GM23248 (cell line): ENCODE measurements at regions not wholly inside any gene's neighbourhood (a gene's known extent, or its start where the extent isn't known, plus 50 kb on each side); places are given as distances from the start of the nearest gene placed in this dataset.

Source experiments
- DNase-seq: peaks from one replicate; pipeline ENCODE4 v3.0.0-alpha.2; 2015
- H2AFZ ChIP-seq: fragments of 200-600 bp; sonication (generic); 2 replicates; pipeline ENCODE4 v1.6.1; 2016; ENCODE audit warnings: antibody characterized with exemption
- H3F3A ChIP-seq: fragments of 200-600 bp; sonication (generic); 2 replicates; pipeline ENCODE4 v1.6.1; 2016; ENCODE audit warnings: mild to moderate bottlenecking, antibody characterized with exemption, mixed run types; ENCODE audit not compliant: insufficient read depth
- H3K27ac ChIP-seq: fragments of 200-600 bp; sonication (generic); 2 replicates; pipeline ENCODE4 v1.5.1; 2016; ENCODE audit warnings: mild to moderate bottlenecking
- H3K27me3 ChIP-seq: fragments of 200-600 bp; sonication (generic); replicated peaks from 2 replicates; pipeline ENCODE4 v1.6.1; 2016; ENCODE audit warnings: mild to moderate bottlenecking; ENCODE audit not compliant: insufficient read depth
- H3K36me3 ChIP-seq: fragments of 200-600 bp; sonication (generic); 2 replicates; pipeline ENCODE4 v1.6.1; 2016; ENCODE audit warnings: low read depth, mild to moderate bottlenecking
- H3K4me1 ChIP-seq: fragments of 200-600 bp; sonication (generic); 2 replicates; pipeline ENCODE4 v1.6.1; 2016; ENCODE audit warnings: mild to moderate bottlenecking; ENCODE audit not compliant: insufficient read depth
- H3K4me2 ChIP-seq: fragments of 200-600 bp; sonication (generic); one replicate; pipeline ENCODE4 v1.6.1; 2016; ENCODE audit warnings: mild to moderate bottlenecking; ENCODE audit not compliant: unreplicated experiment
- H3K4me3 ChIP-seq: fragments of 200-600 bp; sonication (generic); 2 replicates; pipeline ENCODE4 v1.5.1; 2016; ENCODE audit warnings: mild to moderate bottlenecking
- H3K79me2 ChIP-seq: fragments of 200-600 bp; sonication (generic); 2 replicates; pipeline ENCODE4 v1.6.1; 2016; ENCODE audit warnings: mild to moderate bottlenecking; ENCODE audit not compliant: insufficient read depth
- H3K9ac ChIP-seq: fragments of 200-600 bp; sonication (generic); 2 replicates; pipeline ENCODE4 v1.6.1; 2016; ENCODE audit warnings: mild to moderate bottlenecking
- H3K9me2 ChIP-seq: fragments of 200-600 bp; sonication (generic); 2 replicates; pipeline ENCODE4 v1.6.1; 2016; ENCODE audit warnings: mixed run types, mild to moderate bottlenecking, moderate library complexity; ENCODE audit not compliant: insufficient read depth
- H3K9me3 ChIP-seq: fragments of 200-600 bp; sonication (generic); one replicate; pipeline ENCODE4 v1.6.1; 2017; ENCODE audit warnings: low read depth
- H4K20me1 ChIP-seq: fragments of 200-600 bp; sonication (generic); 2 replicates; pipeline ENCODE4 v1.6.0; 2016; ENCODE audit not compliant: insufficient read depth
- EZH2 ChIP-seq: fragments of 200-600 bp; sonication (generic); IDR thresholded peaks from 2 replicates; pipeline ENCODE4 v1.6.1; 2018; ENCODE audit warnings: antibody characterized with exemption, mild to moderate bottlenecking; ENCODE audit not compliant: insufficient read depth, poor library complexity, severe bottlenecking
- EZH2phosphoT487 ChIP-seq: fragments of 200-600 bp; sonication (generic); IDR thresholded peaks from 2 replicates; pipeline ENCODE4 v1.6.1; 2018; ENCODE audit warnings: antibody characterized with exemption, moderate library complexity, mild to moderate bottlenecking, low read depth; ENCODE audit not compliant: insufficient read depth
- WGBS, 2 experiments: methylation state at CpG; one replicate each; pipeline ENCODE4 v1.1.6; 2015 to 2017; ENCODE audit warnings: low lambda C conversion rate in 2 of 2, low coverage in 1 of 2; ENCODE audit errors: missing lambda C conversion rate in 2 of 2; 5-methylcytosine and 5-hydroxymethylcytosine counted together
- in situ Hi-C: fragments of 300-500 bp; cut with MboI; formaldehyde crosslinking; loops from 2 replicates; pipeline ENCODE4 v1.15.0; 2020

DNA sequence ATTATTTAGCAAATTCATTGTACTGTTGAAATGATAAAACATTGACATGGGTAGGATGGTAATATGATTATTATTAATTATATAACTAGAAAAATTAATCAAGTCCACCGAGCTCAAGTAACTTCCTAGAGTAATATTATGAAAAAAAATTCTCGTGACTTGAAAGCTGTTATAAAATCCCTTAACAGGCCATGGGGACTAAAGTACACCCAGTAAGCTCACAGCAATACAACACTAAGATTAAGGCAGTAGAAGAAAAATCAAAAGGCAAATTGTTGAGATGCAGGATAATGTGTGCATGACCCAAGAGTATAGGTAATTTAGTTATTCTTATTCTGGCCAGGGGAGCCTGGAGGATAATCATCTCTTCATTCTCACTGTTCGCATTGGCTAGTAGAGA, 162.6 kb upstream of the LRIG3 start:
- Histone ChIP-seq H3K27ac (no peak overlapping the region), H3K4me1 (peaks cover 34% of the 10 kb centered on the region)

GRCh38 chr12:59080101-59080500, 159.8 kb upstream of the LRIG3 start:
- TF ChIP-seq EZH2phosphoT487: no peak
- TF ChIP-seq EZH2: no peak
- 95 to 100% methylated on average over 1 of the region's 1 CpG for WGBS, 2 experiments
- no peak for DNase-seq
- no peaks in the 10 kb centered on the region for H4K20me1 ChIP-seq
- no peaks in the 10 kb centered on the region for H3K9me2 ChIP-seq
- H3K4me1 ChIP-seq: peaks cover 20% of the 10 kb centered on the region
- H3K27me3 ChIP-seq: no peaks in the 10 kb centered on the region
- H3K27ac ChIP-seq: no peak overlapping the region
- H3K9me3 ChIP-seq: no peaks in the 10 kb centered on the region
- H3K36me3 ChIP-seq: no peaks in the 10 kb centered on the region
- H3K4me2 ChIP-seq: no peak overlapping the region
- no peak overlapping the region for H3K9ac ChIP-seq
- peaks cover 11% of the 10 kb centered on the region; the same call in 1 of the 2 replicates for H3F3A ChIP-seq
- H3K79me2 ChIP-seq: no peaks in the 10 kb centered on the region
- H3K4me3 ChIP-seq: no peak overlapping the region
- H2AFZ ChIP-seq: no peak overlapping the region
- in situ Hi-C loops: loop anchor here (10.0 to 25.0 kb wide), 4 partner anchors 165 to 1093 kb away; no protein-coding TSS in a partner anchor

More for the DNA sequence above, 162.6 kb upstream of the LRIG3 start:
- no peaks in the 10 kb centered on the region for H3K79me2 ChIP-seq
- no peaks in the 10 kb centered on the region for H3K9me2 ChIP-seq
- no peak overlapping the region for H3K9ac ChIP-seq
- peaks cover 11% of the 10 kb centered on the region; the same call in 1 of the 2 replicates for H3F3A ChIP-seq
- 85 to 94% methylated on average over 3 of the region's 3 CpGs for WGBS, 2 experiments
- H2AFZ ChIP-seq: no peak overlapping the region
- H3K4me3 ChIP-seq: no peak overlapping the region
- H4K20me1 ChIP-seq: no peaks in the 10 kb centered on the region
- no peaks in the 10 kb centered on the region for H3K36me3 ChIP-seq
- no peak for DNase-seq
- no peaks in the 10 kb centered on the region for H3K27me3 ChIP-seq
- in situ Hi-C loops: loop anchor here (10.0 to 25.0 kb wide), 4 partner anchors 168 to 1096 kb away; no protein-coding TSS in a partner anchor
- TF ChIP-seq EZH2phosphoT487: no peak
- TF ChIP-seq EZH2: no peak
- H3K4me2 ChIP-seq: no peak overlapping the region
- no peaks in the 10 kb centered on the region for H3K9me3 ChIP-seq

GRCh38 chr12:59079472-59079871, 159.2 kb upstream of the LRIG3 start:
- TF ChIP-seq EZH2 (no peak), EZH2phosphoT487 (no peak)
- WGBS, 2 experiments: 87% methylated on average over 4 of the region's 4 CpGs
- DNase-seq: no peak

GRCh38 chr12:59079002-59079401, 158.7 kb upstream of the LRIG3 start:
- in situ Hi-C loops: loop anchor here (25.0 kb wide), 2 partner anchors 542 to 1092 kb away; no protein-coding TSS in a partner anchor
- 89 to 92% methylated on average over 2 of the region's 2 CpGs for WGBS, 2 experiments
- H3K9ac ChIP-seq: no peak overlapping the region

More at GRCh38 chr12:59079472-59079871, 159.2 kb upstream of the LRIG3 start:
- Histone ChIP-seq H3K36me3 (no peaks in the 10 kb centered on the region), H3K4me1 (peaks cover 14% of the 10 kb centered on the region), H2AFZ (no peak overlapping the region), H4K20me1 (no peaks in the 10 kb centered on the region), H3K27me3 (no peaks in the 10 kb centered on the region), H3K79me2 (no peaks in the 10 kb centered on the region), H3K9me3 (no peaks in the 10 kb centered on the region), H3K4me3 (no peak overlapping the region), H3K9me2 (no peaks in the 10 kb centered on the region), H3F3A (peaks cover 5% of the 10 kb centered on the region; the same call in 1 of the 2 replicates), H3K4me2 (no peak overlapping the region), H3K27ac (no peak overlapping the region), H3K9ac (no peak overlapping the region)
- in situ Hi-C loops: loop anchor here (25.0 kb wide), 2 partner anchors 542 to 1092 kb away; no protein-coding TSS in a partner anchor

More at GRCh38 chr12:59079002-59079401, 158.7 kb upstream of the LRIG3 start:
- H3K4me3 ChIP-seq: no peak overlapping the region
- no peaks in the 10 kb centered on the region for H3K36me3 ChIP-seq
- H3F3A ChIP-seq: no peaks in the 10 kb centered on the region
- no peaks in the 10 kb centered on the region for H4K20me1 ChIP-seq
- H3K4me2 ChIP-seq: no peak overlapping the region
- no peak overlapping the region for H3K27ac ChIP-seq
- H3K9me3 ChIP-seq: no peaks in the 10 kb centered on the region
- no peaks in the 10 kb centered on the region for H3K27me3 ChIP-seq
- no peak for TF ChIP-seq EZH2
- no peak for TF ChIP-seq EZH2phosphoT487
- H2AFZ ChIP-seq: no peak overlapping the region
- no peaks in the 10 kb centered on the region for H3K9me2 ChIP-seq
- DNase-seq: no peak
- peaks cover 9% of the 10 kb centered on the region for H3K4me1 ChIP-seq
- H3K79me2 ChIP-seq: no peaks in the 10 kb centered on the region
